ENCODE measurements at regions not wholly inside any gene's neighbourhood (a gene's known extent, or its start where the extent isn't known, plus 50 kb on each side); places are given as distances from the start of the nearest gene placed in this dataset.
A peak's percentile ranks its signal among the peaks of the same experiment; 100 is the strongest.

GRCh38 chr3:193790086-193790990 is 197.3 kb downstream of the OPA1 start:
- WGBS, 5 donors = 77 to 92% (median 83%) methylated on average over 4 of the region's 4 CpGs
- intact Hi-C loops (cut with DNase I; ENCODE audit: low total_unique reads) = no loop called here
- H3K27me3 ChIP-seq = no peaks in the 10 kb centered on the region
- H3K4me1 ChIP-seq = peaks cover 0 to 25% (median 22%) of the 10 kb centered on the region in 4 donors
- no peaks in the 10 kb centered on the region for H3K9me3 ChIP-seq
- TF ChIP-seq EP300 (IDR thresholded peaks at IDR 0.05) (no peak), CTCF (IDR thresholded peaks at IDR 0.05) (no peak), POLR2AphosphoS5 (IDR thresholded peaks at IDR 0.05) (no peak), POLR2A (IDR thresholded peaks at IDR 0.05) (no peak)
- H3K36me3 ChIP-seq = no peaks in the 10 kb centered on the region
- peak overlapping the region in 1 of 5 donors; percentile 71 for H3K27ac ChIP-seq
- DNase-seq = no peak
- H3K4me3 ChIP-seq = no peak overlapping the region

GRCh38 chr3:193791041-193792032 is 198.3 kb downstream of the OPA1 start:
- Histone ChIP-seq H3K27me3 (no peaks in the 10 kb centered on the region), H3K9me3 (no peaks in the 10 kb centered on the region), H3K27ac (peak overlapping the region; percentile 4 to 71 (median 10)), H3K36me3 (no peaks in the 10 kb centered on the region), H3K4me1 (peaks cover 0 to 25% (median 22%) of the 10 kb centered on the region in 4 donors), H3K4me3 (no peak overlapping the region)
- WGBS, 5 donors = 51 to 70% (median 58%) methylated on average over 17 of the region's 17 CpGs
- TF ChIP-seq POLR2AphosphoS5 (IDR thresholded peaks at IDR 0.05) = peak in 1 of 3 donors; percentile 10
- TF ChIP-seq CTCF (IDR thresholded peaks at IDR 0.05) = no peak
- TF ChIP-seq EP300 (IDR thresholded peaks at IDR 0.05) = no peak
- intact Hi-C loops (cut with DNase I; ENCODE audit: low total_unique reads) = no loop called here
- peak; percentile 60 to 85 for DNase-seq

- Histone ChIP-seq H3K9me3 (no peaks in the 10 kb centered on the region), H3K4me3 (no peak overlapping the region), H3K4me1 (peaks cover 0 to 19% (median 15%) of the 10 kb centered on the region in 4 donors), H3K36me3 (no peaks in the 10 kb centered on the region), H3K27ac (no peak overlapping the region), H3K27me3 (no peaks in the 10 kb centered on the region)
- no peak for DNase-seq
- 90 to 94% (median 92%) methylated on average over 7 of the region's 7 CpGs for WGBS, 5 donors
- intact Hi-C loops (cut with DNase I; ENCODE audit: low total_unique reads) = no loop called here
- no peak for TF ChIP-seq EP300 (IDR thresholded peaks at IDR 0.05)
- no peak for TF ChIP-seq POLR2A (IDR thresholded peaks at IDR 0.05)
- TF ChIP-seq CTCF (IDR thresholded peaks at IDR 0.05) = no peak
- TF ChIP-seq POLR2AphosphoS5 (IDR thresholded peaks at IDR 0.05) = no peak
Observed at GRCh38 chr3:193793123-193793522, 200.1 kb downstream of the OPA1 start.

Measured in stomach (tissue), 8 donors.